ENCODE measurements at regions not wholly inside any gene's neighbourhood (a gene's known extent, or its start where the extent isn't known, plus 50 kb on each side); places are given as distances from the start of the nearest gene placed in this dataset.
"Not testable (repeated sequence)": the region's sequence is repeated elsewhere in the genome, so short reads cannot be mapped to it uniquely, and the experiment has no call there.

GRCh38 chr1:181898773-181899172 is 162.7 kb downstream of the ZNF648 start:
- no peak for DNase-seq (ENCODE audit: low read depth)
- in situ Hi-C loops (cut with HindIII; ENCODE audit: low pct_unique_long_range_greater_than_20kb, low sequenced_read_pairs) = no loop called here

GRCh38 chr1:181896824-181897223 is 164.7 kb downstream of the ZNF648 start:
- DNase-seq (ENCODE audit: low read depth) = no peak
- in situ Hi-C loops (cut with HindIII; ENCODE audit: low pct_unique_long_range_greater_than_20kb, low sequenced_read_pairs) = no loop called here

GRCh38 chr1:181894439-181894859 is 167.1 kb downstream of the ZNF648 start:
- no peak for DNase-seq (ENCODE audit: low read depth)
- in situ Hi-C loops (cut with HindIII; ENCODE audit: low pct_unique_long_range_greater_than_20kb, low sequenced_read_pairs) = no loop called here

DNA sequence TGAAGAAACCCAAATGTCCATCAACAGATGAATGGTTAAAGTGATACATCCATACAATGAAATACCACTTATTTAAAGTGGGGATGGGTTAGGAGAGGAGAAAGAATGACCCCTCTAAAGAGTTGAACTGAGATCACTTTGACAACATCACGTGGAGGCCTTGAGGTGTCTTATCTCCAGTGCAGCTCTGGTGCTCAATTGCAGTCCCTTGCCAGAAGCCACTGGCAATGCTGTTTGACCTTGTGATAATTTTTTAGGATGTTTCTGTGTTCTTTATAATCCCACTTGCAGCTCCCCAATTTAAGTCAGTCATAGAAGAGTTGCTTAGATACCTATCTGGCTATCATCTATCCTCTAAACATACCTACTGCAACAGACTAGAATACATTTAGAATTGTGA is 167.6 kb downstream of the ZNF648 start:
- in situ Hi-C loops (cut with HindIII; ENCODE audit: low pct_unique_long_range_greater_than_20kb, low sequenced_read_pairs) = no loop called here
- DNase-seq (ENCODE audit: low read depth) = no peak

DNA sequence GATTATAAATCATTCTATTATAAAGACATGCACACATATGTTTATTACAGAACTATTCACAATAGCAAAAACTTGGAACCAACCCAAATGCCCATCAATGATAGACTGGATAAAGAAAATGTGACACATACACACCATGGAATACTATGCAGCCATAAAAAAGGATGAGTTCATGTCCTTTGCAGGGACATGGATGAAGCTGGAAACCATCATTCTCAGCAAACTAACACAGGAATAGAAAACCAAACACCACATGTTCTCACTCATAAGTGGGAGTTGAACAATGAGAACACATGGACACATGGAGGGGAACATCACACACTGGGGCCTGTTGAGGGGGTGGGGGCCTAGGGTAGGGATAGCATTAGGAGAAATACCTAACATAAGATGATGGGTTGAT is 168.4 kb downstream of the ZNF648 start:
- in situ Hi-C loops (cut with HindIII; ENCODE audit: low pct_unique_long_range_greater_than_20kb, low sequenced_read_pairs); DNase-seq (ENCODE audit: low read depth): not testable (repeated sequence)

DNA sequence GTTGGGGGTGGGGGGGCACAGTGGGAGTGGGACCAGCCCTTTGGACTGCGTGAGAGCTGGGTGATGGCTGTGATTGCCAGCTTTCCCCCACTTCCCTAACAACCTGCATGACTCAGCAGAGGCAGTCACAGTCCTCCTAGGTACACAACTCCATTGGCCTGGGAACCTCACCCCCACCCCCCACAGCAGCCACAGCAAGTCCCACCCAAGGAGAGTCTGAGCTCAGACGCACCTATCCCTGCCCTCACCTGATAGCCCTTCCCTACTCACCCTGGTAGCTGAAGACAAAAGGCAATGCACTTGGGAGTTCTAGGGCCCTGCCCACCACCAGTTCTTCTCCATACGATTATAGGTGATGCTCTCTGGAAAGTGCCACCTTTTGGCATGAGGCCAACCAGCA is 188.9 kb downstream of the ZNF648 start:
- in situ Hi-C loops (cut with HindIII; ENCODE audit: low pct_unique_long_range_greater_than_20kb, low sequenced_read_pairs) = no loop called here
- no peak for DNase-seq (ENCODE audit: low read depth)

DNA sequence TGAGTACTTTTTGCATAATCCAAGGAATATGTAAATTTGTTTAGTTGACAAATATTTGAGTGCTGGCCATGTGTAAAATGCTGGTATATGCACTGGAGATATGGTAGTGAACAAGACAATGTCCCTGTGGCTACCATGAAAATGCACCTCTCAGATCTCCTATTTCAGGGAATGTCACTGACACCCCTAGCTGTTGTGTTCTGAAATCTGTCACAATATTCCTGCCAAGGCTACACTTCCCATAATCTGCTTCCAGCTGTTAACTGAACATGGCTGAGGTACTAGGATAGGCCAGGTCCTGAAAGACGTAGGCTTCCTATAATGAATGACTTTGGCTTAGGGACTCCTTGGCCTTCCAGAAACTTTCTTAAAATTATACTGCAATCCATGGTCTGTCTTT is 197.8 kb downstream of the ZNF648 start:
- DNase-seq (ENCODE audit: low read depth) = no peak
- in situ Hi-C loops (cut with HindIII; ENCODE audit: low pct_unique_long_range_greater_than_20kb, low sequenced_read_pairs) = no loop called here

DNA sequence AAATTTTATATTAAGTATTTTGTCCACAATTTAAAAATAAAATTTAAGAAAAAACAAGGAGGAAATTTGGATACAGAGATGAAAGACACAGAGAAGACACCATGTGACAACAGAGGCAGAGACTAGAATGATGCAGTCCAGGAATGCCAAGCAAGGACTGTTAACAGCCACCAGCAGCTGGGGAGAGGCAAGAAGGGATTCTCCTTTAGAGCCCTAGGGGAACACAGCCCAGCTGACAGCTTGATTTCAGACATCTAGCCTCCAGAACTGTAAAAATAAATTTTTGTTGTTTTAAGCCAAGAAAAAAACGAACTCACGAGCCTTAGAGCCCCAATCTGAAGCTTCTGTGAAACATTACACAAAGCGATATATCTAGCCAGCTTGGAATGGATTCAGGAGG is 198.5 kb downstream of the ZNF648 start:
- no peak for DNase-seq (ENCODE audit: low read depth)
- in situ Hi-C loops (cut with HindIII; ENCODE audit: low pct_unique_long_range_greater_than_20kb, low sequenced_read_pairs) = no loop called here

- DNase-seq (ENCODE audit: low read depth) = no peak
- in situ Hi-C loops (cut with HindIII; ENCODE audit: low pct_unique_long_range_greater_than_20kb, low sequenced_read_pairs) = no loop called here
These were observed 203.4 kb downstream of the ZNF648 start for GRCh38 chr1:181858135-181858534.
